ENCODE measurements at regions not wholly inside any gene's neighbourhood (a gene's known extent, or its start where the extent isn't known, plus 50 kb on each side); places are given as distances from the start of the nearest gene placed in this dataset.

DNA sequence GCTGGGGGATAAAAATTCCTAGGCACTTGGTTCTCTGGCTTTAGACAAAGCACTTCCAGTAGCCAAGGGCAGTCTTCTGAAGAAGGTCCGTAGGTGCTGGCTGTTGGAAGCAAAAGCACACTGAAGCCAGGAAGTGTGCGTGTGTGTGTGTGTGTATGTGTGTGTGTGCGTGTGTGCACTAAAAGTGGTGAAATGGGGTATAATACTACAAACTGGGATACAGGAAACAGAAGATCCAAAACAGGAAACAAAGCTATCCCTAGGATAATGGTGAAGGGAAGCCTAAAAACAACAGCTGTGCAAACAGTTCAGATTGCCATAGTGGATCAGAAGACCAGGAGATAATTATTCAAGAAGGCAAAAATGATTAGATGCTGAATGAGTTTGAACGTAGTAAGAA is 103.4 kb downstream of the IL20RB start:
- TF ChIP-seq, protein P1, sequence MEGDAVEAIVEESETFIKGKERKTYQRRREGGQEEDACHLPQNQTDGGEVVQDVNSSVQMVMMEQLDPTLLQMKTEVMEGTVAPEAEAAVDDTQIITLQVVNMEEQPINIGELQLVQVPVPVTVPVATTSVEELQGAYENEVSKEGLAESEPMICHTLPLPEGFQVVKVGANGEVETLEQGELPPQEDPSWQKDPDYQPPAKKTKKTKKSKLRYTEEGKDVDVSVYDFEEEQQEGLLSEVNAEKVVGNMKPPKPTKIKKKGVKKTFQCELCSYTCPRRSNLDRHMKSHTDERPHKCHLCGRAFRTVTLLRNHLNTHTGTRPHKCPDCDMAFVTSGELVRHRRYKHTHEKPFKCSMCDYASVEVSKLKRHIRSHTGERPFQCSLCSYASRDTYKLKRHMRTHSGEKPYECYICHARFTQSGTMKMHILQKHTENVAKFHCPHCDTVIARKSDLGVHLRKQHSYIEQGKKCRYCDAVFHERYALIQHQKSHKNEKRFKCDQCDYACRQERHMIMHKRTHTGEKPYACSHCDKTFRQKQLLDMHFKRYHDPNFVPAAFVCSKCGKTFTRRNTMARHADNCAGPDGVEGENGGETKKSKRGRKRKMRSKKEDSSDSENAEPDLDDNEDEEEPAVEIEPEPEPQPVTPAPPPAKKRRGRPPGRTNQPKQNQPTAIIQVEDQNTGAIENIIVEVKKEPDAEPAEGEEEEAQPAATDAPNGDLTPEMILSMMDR (IDR thresholded peaks at IDR 0.05): no peak
- no peak for TF ChIP-seq POLR2A (IDR thresholded peaks at IDR 0.05)

Measured in uterus (tissue), 2 donors.